SU-DHL-6 (cell line): ENCODE measurements at regions not wholly inside any gene's neighbourhood (a gene's known extent, or its start where the extent isn't known, plus 50 kb on each side); places are given as distances from the start of the nearest gene placed in this dataset.
"Not testable (repeated sequence)": the region's sequence is repeated elsewhere in the genome, so short reads cannot be mapped to it uniquely, and the experiment has no call there.

Source experiments
- EZH2phosphoT487 ChIP-seq: fragments of 200-600 bp; sonication (generic), shearing (Covaris generic); conservative IDR thresholded peaks from 2 replicates; pipeline ENCODE4 v1.6.1; 2018; ENCODE audit warnings: mild to moderate bottlenecking, antibody characterized with exemption, low read length, moderate library complexity, mixed read lengths
- TF ChIP-seq, protein P1 (sequence below): fragments of 200-600 bp; sonication (generic); IDR thresholded peaks from one replicate; pipeline ENCODE4 v1.5.1; 2017; ENCODE audit warnings: antibody characterized with exemption, mild to moderate bottlenecking, low read length, moderate library complexity; ENCODE audit not compliant: insufficient read depth, poor library complexity, severe bottlenecking

DNA sequence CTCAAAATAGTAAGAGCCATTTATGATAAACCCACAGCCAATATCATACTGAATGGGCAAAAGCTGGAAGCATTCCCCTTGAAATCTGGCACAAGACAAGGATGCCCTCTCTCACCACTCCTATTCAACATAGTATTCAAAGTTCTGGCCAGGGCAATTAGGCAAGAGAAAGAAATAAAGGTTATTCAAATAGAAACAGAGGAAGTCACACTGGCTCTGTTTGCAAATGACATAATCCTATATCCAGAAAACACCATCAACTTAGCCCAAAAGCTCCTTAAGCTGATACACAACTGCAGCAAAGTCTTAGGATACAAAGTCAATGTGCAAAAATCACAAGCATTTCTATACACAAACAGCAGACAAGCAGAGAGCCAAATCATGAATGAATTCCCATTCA lies 49.8 kb upstream of the HIVEP3 start:
- TF ChIP-seq, protein P1, sequence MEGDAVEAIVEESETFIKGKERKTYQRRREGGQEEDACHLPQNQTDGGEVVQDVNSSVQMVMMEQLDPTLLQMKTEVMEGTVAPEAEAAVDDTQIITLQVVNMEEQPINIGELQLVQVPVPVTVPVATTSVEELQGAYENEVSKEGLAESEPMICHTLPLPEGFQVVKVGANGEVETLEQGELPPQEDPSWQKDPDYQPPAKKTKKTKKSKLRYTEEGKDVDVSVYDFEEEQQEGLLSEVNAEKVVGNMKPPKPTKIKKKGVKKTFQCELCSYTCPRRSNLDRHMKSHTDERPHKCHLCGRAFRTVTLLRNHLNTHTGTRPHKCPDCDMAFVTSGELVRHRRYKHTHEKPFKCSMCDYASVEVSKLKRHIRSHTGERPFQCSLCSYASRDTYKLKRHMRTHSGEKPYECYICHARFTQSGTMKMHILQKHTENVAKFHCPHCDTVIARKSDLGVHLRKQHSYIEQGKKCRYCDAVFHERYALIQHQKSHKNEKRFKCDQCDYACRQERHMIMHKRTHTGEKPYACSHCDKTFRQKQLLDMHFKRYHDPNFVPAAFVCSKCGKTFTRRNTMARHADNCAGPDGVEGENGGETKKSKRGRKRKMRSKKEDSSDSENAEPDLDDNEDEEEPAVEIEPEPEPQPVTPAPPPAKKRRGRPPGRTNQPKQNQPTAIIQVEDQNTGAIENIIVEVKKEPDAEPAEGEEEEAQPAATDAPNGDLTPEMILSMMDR, result not testable (repeated sequence)
- not testable (repeated sequence) for TF ChIP-seq EZH2phosphoT487
